ENCODE measurements at regions not wholly inside any gene's neighbourhood (a gene's known extent, or its start where the extent isn't known, plus 50 kb on each side); places are given as distances from the start of the nearest gene placed in this dataset.

DNA sequence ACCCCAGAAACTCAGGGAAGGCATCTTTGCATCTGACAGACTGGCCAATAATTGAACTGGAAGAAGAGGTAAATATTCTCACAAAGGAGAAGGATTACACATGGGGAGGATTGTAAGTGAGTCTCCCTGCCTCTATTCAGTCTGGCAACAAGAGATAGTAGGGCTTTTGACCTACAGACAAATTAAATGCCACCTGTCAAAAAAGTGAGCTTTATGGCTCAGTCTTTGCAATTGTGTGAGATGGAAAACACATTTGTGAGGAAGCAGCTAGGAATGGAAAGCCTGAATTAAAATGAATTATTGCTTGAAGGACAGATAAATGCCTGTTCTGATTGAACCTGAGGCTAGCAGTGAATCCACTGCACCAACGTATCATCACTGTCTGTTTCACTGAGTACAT lies 173.3 kb upstream of the GOLIM4 start (continued):
- TF ChIP-seq, protein P1, sequence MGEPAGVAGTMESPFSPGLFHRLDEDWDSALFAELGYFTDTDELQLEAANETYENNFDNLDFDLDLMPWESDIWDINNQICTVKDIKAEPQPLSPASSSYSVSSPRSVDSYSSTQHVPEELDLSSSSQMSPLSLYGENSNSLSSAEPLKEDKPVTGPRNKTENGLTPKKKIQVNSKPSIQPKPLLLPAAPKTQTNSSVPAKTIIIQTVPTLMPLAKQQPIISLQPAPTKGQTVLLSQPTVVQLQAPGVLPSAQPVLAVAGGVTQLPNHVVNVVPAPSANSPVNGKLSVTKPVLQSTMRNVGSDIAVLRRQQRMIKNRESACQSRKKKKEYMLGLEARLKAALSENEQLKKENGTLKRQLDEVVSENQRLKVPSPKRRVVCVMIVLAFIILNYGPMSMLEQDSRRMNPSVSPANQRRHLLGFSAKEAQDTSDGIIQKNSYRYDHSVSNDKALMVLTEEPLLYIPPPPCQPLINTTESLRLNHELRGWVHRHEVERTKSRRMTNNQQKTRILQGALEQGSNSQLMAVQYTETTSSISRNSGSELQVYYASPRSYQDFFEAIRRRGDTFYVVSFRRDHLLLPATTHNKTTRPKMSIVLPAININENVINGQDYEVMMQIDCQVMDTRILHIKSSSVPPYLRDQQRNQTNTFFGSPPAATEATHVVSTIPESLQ (CRISPR knock-in tag; IDR thresholded peaks at IDR 0.05), result no peak
- TF ChIP-seq, protein P2, sequence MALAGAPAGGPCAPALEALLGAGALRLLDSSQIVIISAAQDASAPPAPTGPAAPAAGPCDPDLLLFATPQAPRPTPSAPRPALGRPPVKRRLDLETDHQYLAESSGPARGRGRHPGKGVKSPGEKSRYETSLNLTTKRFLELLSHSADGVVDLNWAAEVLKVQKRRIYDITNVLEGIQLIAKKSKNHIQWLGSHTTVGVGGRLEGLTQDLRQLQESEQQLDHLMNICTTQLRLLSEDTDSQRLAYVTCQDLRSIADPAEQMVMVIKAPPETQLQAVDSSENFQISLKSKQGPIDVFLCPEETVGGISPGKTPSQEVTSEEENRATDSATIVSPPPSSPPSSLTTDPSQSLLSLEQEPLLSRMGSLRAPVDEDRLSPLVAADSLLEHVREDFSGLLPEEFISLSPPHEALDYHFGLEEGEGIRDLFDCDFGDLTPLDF (CRISPR knock-in tag; IDR thresholded peaks at IDR 0.05), result no peak

- Mint-ChIP-seq H3K27ac (no peak overlapping the region), H3K9me3 (no peaks in the 10 kb centered on the region), H3K4me1 (peaks cover 17% of the 10 kb centered on the region), H3K36me3 (no peaks in the 10 kb centered on the region), H3K4me3 (no peak overlapping the region), H3K27me3 (ENCODE audit: low read depth) (no peaks in the 10 kb centered on the region)
- ATAC-seq (no peak), DNase-seq (ENCODE audit: low spot score) (no peak)
- TF ChIP-seq CREB1 (CRISPR knock-in tag; IDR thresholded peaks at IDR 0.05), result no peak
- TF ChIP-seq TEAD1 (CRISPR knock-in tag; IDR thresholded peaks at IDR 0.05), result no peak
- no peak for TF ChIP-seq AFF4 (CRISPR knock-in tag; IDR thresholded peaks at IDR 0.05; ENCODE audit: borderline replicate concordance)
- TF ChIP-seq ERG (CRISPR knock-in tag; IDR thresholded peaks at IDR 0.05), result no peak
- TF ChIP-seq TEAD4 (CRISPR knock-in tag; IDR thresholded peaks at IDR 0.05), result no peak
- TF ChIP-seq, protein P3, sequence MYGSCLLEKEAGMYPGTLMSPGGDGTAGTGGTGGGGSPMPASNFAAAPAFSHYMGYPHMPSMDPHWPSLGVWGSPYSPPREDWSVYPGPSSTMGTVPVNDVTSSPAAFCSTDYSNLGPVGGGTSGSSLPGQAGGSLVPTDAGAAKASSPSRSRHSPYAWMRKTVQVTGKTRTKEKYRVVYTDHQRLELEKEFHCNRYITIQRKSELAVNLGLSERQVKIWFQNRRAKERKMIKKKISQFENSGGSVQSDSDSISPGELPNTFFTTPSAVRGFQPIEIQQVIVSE (CRISPR knock-in tag; IDR thresholded peaks at IDR 0.05; ENCODE audit: borderline replicate concordance), result no peak
- TF ChIP-seq AR (CRISPR knock-in tag; IDR thresholded peaks at IDR 0.05), result no peak
- no peak for TF ChIP-seq ZNF121 (CRISPR knock-in tag; IDR thresholded peaks at IDR 0.05)
- TF ChIP-seq OVOL2 (CRISPR knock-in tag; IDR thresholded peaks at IDR 0.05; ENCODE audit: borderline replicate concordance), result no peak
- no peak for TF ChIP-seq ELF4 (CRISPR knock-in tag; IDR thresholded peaks at IDR 0.05; ENCODE audit: low read depth)
- TF ChIP-seq RELA (CRISPR knock-in tag; IDR thresholded peaks at IDR 0.05; ENCODE audit: borderline replicate concordance), result no peak
- no peak for TF ChIP-seq NFATC4 (CRISPR knock-in tag; IDR thresholded peaks at IDR 0.05)
- TF ChIP-seq FOXK1 (CRISPR knock-in tag; IDR thresholded peaks at IDR 0.05), result no peak
- no peak for TF ChIP-seq TCF7 (CRISPR knock-in tag; IDR thresholded peaks at IDR 0.05; ENCODE audit: low read depth)
- TF ChIP-seq, protein P4, sequence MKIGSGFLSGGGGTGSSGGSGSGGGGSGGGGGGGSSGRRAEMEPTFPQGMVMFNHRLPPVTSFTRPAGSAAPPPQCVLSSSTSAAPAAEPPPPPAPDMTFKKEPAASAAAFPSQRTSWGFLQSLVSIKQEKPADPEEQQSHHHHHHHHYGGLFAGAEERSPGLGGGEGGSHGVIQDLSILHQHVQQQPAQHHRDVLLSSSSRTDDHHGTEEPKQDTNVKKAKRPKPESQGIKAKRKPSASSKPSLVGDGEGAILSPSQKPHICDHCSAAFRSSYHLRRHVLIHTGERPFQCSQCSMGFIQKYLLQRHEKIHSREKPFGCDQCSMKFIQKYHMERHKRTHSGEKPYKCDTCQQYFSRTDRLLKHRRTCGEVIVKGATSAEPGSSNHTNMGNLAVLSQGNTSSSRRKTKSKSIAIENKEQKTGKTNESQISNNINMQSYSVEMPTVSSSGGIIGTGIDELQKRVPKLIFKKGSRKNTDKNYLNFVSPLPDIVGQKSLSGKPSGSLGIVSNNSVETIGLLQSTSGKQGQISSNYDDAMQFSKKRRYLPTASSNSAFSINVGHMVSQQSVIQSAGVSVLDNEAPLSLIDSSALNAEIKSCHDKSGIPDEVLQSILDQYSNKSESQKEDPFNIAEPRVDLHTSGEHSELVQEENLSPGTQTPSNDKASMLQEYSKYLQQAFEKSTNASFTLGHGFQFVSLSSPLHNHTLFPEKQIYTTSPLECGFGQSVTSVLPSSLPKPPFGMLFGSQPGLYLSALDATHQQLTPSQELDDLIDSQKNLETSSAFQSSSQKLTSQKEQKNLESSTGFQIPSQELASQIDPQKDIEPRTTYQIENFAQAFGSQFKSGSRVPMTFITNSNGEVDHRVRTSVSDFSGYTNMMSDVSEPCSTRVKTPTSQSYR (CRISPR knock-in tag; IDR thresholded peaks at IDR 0.05), result no peak
- no peak for TF ChIP-seq SP1 (CRISPR knock-in tag; conservative IDR thresholded peaks at IDR 0.05)
- no peak for TF ChIP-seq ZNF138 (CRISPR knock-in tag; conservative IDR thresholded peaks at IDR 0.05)
- TF ChIP-seq ZNF512 (CRISPR knock-in tag; IDR thresholded peaks at IDR 0.05; ENCODE audit: borderline replicate concordance), result no peak
- no peak for TF ChIP-seq ETV6 (CRISPR knock-in tag; IDR thresholded peaks at IDR 0.05)
- ChIA-PET POLR2A (no interaction called here), CTCF (no interaction called here)
Observed at GRCh38 chr3:168267179-168267578, 171.5 kb upstream of the GOLIM4 start.
